ENCODE measurements at regions not wholly inside any gene's neighbourhood (a gene's known extent, or its start where the extent isn't known, plus 50 kb on each side); places are given as distances from the start of the nearest gene placed in this dataset.

DNA sequence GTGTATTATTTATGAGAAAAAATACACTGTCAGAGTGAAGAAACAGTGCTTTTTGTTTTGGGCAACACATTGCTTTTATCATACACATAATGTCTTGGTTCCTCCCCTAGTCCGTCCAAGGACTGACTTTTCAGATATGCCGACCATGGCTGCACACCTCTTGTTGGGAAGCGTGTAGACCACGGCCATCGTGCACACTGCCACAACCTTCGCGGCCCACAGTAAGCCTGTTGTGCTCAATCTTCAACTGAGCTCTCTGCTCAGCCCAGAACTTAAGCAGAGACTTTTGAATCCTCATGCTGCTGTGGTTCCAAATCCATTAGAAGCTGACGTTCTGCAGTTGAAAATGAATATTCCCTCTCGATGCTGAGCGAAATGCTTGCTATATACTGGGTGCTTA is 157.6 kb upstream of the IRX2 start:
- no peak overlapping the region for H3K4me2 ChIP-seq (ENCODE audit: unreplicated experiment)
- no peak overlapping the region for H3K4me3 ChIP-seq
- 56 to 58% methylated on average over 10 of the region's 10 CpGs for WGBS, 2 experiments (ENCODE audit: low coverage in 1 of 2, low lambda C conversion rate in 2 of 2, missing lambda C conversion rate in 2 of 2)
- no peaks in the 10 kb centered on the region for H3K79me2 ChIP-seq (ENCODE audit: insufficient read depth)
- H3K9me3 ChIP-seq (ENCODE audit: low read depth), result no peaks in the 10 kb centered on the region
- H3K27me3 ChIP-seq (replicated peaks; ENCODE audit: insufficient read depth), result no peaks in the 10 kb centered on the region
- no peaks in the 10 kb centered on the region for H3K9me2 ChIP-seq (ENCODE audit: insufficient read depth)
- H3F3A ChIP-seq (ENCODE audit: insufficient read depth), result no peaks in the 10 kb centered on the region
- no peak overlapping the region for H2AFZ ChIP-seq
- no peak for TF ChIP-seq EZH2phosphoT487 (IDR thresholded peaks at IDR 0.05; ENCODE audit: insufficient read depth, low read depth)
- no peak for TF ChIP-seq EZH2 (IDR thresholded peaks at IDR 0.05; ENCODE audit: insufficient read depth, poor library complexity, severe bottlenecking)
- H3K4me1 ChIP-seq (ENCODE audit: insufficient read depth), result no peaks in the 10 kb centered on the region
- H3K36me3 ChIP-seq (ENCODE audit: low read depth), result no peaks in the 10 kb centered on the region
- in situ Hi-C loops (cut with MboI), result no loop called here
- H4K20me1 ChIP-seq (ENCODE audit: insufficient read depth), result no peaks in the 10 kb centered on the region
- no peak for DNase-seq
- H3K27ac ChIP-seq, result no peak overlapping the region
- no peak overlapping the region for H3K9ac ChIP-seq

DNA sequence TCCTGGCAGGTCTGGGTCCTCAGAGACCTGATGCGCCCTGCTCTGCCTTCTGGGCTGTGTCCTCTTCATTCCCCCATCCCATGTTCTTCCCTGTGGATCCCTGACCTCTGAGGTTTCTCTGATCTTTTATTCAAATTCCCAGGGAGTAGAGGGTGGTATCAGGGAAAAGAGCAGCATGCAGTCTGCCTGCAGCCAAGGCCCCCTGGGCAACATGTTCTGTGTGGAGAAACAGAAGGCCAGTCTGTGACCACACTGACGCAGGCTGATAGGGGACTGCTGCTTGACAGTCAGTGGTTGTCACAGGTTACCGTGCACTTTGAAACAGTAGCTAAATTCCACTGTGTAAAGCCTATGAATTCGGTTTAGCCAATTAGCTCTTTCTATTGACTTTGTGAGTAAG is 156.6 kb upstream of the IRX2 start:
- no peak for DNase-seq
- H3K9me2 ChIP-seq (ENCODE audit: insufficient read depth), result no peaks in the 10 kb centered on the region
- no peaks in the 10 kb centered on the region for H3K27me3 ChIP-seq (replicated peaks; ENCODE audit: insufficient read depth)
- no peak overlapping the region for H2AFZ ChIP-seq
- no peaks in the 10 kb centered on the region for H3K79me2 ChIP-seq (ENCODE audit: insufficient read depth)
- H3K9me3 ChIP-seq (ENCODE audit: low read depth), result no peaks in the 10 kb centered on the region
- in situ Hi-C loops (cut with MboI), result no loop called here
- no peak overlapping the region for H3K4me3 ChIP-seq
- no peaks in the 10 kb centered on the region for H3F3A ChIP-seq (ENCODE audit: insufficient read depth)
- H3K9ac ChIP-seq, result no peak overlapping the region
- H3K4me2 ChIP-seq (ENCODE audit: unreplicated experiment), result no peak overlapping the region
- WGBS, 2 experiments (ENCODE audit: low coverage in 1 of 2, low lambda C conversion rate in 2 of 2, missing lambda C conversion rate in 2 of 2), result 40 to 44% methylated on average over 4 of the region's 4 CpGs
- H3K27ac ChIP-seq, result no peak overlapping the region
- H3K36me3 ChIP-seq (ENCODE audit: low read depth), result no peaks in the 10 kb centered on the region
- H3K4me1 ChIP-seq (ENCODE audit: insufficient read depth), result no peaks in the 10 kb centered on the region
- no peaks in the 10 kb centered on the region for H4K20me1 ChIP-seq (ENCODE audit: insufficient read depth)
- no peak for TF ChIP-seq EZH2phosphoT487 (IDR thresholded peaks at IDR 0.05; ENCODE audit: insufficient read depth, low read depth)
- no peak for TF ChIP-seq EZH2 (IDR thresholded peaks at IDR 0.05; ENCODE audit: insufficient read depth, poor library complexity, severe bottlenecking)

DNA sequence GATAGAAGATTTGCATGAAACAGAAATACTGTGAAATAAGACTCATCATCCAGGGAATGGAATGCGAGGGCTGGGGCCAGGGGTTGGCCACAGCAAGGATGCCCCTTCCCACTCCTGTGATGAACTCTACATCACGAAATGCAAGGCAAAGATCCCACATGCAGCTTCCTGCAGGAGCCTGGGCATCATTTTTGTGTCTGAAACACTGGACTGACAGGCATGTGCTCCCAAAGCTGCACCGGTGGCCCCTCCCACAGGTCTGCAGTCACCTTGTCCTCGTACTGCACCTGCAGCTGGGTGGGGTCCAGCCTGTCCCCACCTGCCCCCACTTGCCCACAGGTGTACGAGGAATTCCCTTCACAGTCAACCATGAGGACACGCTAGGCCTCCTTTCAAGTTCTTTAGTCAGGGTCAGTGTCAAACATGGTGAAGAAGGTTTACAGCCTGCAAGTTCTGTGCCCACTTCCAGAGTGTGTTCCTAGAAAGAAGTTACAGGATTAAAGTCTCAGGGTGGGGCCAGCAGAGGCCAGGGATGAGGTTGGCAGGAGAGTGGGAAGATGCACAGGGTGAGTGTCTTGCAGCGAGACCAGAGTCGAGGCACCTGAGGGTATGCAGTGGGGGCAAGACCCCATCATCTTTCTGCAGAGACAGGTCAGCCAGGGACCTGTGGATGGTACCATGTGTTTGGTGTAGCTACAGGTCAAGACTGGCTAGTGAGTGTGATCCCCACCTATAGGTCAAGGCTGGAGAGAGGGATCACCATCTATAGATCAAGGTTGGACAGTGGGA is 155.0 kb upstream of the IRX2 start:
- Histone ChIP-seq H3K9ac (no peak overlapping the region), H3K4me3 (no peak overlapping the region), H4K20me1 (ENCODE audit: insufficient read depth) (no peaks in the 10 kb centered on the region), H3K4me2 (ENCODE audit: unreplicated experiment) (no peak overlapping the region), H3K9me3 (ENCODE audit: low read depth) (no peaks in the 10 kb centered on the region), H3K27me3 (replicated peaks; ENCODE audit: insufficient read depth) (no peaks in the 10 kb centered on the region), H3K9me2 (ENCODE audit: insufficient read depth) (no peaks in the 10 kb centered on the region), H2AFZ (no peak overlapping the region), H3K4me1 (ENCODE audit: insufficient read depth) (no peaks in the 10 kb centered on the region), H3F3A (ENCODE audit: insufficient read depth) (no peaks in the 10 kb centered on the region), H3K36me3 (ENCODE audit: low read depth) (no peaks in the 10 kb centered on the region), H3K79me2 (ENCODE audit: insufficient read depth) (no peaks in the 10 kb centered on the region), H3K27ac (no peak overlapping the region)
- TF ChIP-seq EZH2phosphoT487 (IDR thresholded peaks at IDR 0.05; ENCODE audit: insufficient read depth, low read depth), result no peak
- TF ChIP-seq EZH2 (IDR thresholded peaks at IDR 0.05; ENCODE audit: insufficient read depth, poor library complexity, severe bottlenecking), result no peak
- in situ Hi-C loops (cut with MboI), result no loop called here
- WGBS, 2 experiments (ENCODE audit: low coverage in 1 of 2, low lambda C conversion rate in 2 of 2, missing lambda C conversion rate in 2 of 2), result 36 to 37% methylated on average over 8 of the region's 8 CpGs
- no peak for DNase-seq

DNA sequence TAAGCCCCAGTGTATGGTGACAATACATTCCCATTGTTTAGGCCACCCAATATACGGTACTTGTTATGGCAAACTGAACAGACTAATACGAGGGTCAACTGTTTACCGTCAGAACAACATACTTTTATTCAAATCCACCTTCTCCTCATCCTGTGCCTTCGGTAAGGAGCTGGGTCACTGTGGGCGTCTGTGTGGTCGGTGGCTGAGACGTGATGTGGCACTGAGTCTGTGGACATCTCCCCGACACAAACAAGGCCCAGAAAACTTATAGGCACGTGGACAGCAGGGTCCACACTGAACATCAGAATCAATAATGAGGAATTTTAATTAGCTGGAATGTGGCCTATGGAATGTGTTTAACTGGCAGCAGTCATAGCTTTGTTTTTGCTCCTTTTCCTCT is 154.3 kb upstream of the IRX2 start:
- no peak overlapping the region for H3K4me3 ChIP-seq
- H3K4me1 ChIP-seq (ENCODE audit: insufficient read depth), result no peaks in the 10 kb centered on the region
- in situ Hi-C loops (cut with MboI), result no loop called here
- H3K9me3 ChIP-seq (ENCODE audit: low read depth), result no peaks in the 10 kb centered on the region
- H3F3A ChIP-seq (ENCODE audit: insufficient read depth), result no peaks in the 10 kb centered on the region
- no peak overlapping the region for H2AFZ ChIP-seq
- no peaks in the 10 kb centered on the region for H3K27me3 ChIP-seq (replicated peaks; ENCODE audit: insufficient read depth)
- DNase-seq, result no peak
- no peak overlapping the region for H3K9ac ChIP-seq
- WGBS, 2 experiments (ENCODE audit: low coverage in 1 of 2, low lambda C conversion rate in 2 of 2, missing lambda C conversion rate in 2 of 2), result 23 to 24% methylated on average over 9 of the region's 9 CpGs
- no peaks in the 10 kb centered on the region for H3K79me2 ChIP-seq (ENCODE audit: insufficient read depth)
- no peaks in the 10 kb centered on the region for H3K36me3 ChIP-seq (ENCODE audit: low read depth)
- no peaks in the 10 kb centered on the region for H3K9me2 ChIP-seq (ENCODE audit: insufficient read depth)
- H3K4me2 ChIP-seq (ENCODE audit: unreplicated experiment), result no peak overlapping the region
- TF ChIP-seq EZH2 (IDR thresholded peaks at IDR 0.05; ENCODE audit: insufficient read depth, poor library complexity, severe bottlenecking) (no peak), EZH2phosphoT487 (IDR thresholded peaks at IDR 0.05; ENCODE audit: insufficient read depth, low read depth) (no peak)
- H3K27ac ChIP-seq, result no peak overlapping the region
- no peaks in the 10 kb centered on the region for H4K20me1 ChIP-seq (ENCODE audit: insufficient read depth)

Data from GM23248 (cell line).